ENCODE measurements at regions not wholly inside any gene's neighbourhood (a gene's known extent, or its start where the extent isn't known, plus 50 kb on each side); places are given as distances from the start of the nearest gene placed in this dataset.

DNA sequence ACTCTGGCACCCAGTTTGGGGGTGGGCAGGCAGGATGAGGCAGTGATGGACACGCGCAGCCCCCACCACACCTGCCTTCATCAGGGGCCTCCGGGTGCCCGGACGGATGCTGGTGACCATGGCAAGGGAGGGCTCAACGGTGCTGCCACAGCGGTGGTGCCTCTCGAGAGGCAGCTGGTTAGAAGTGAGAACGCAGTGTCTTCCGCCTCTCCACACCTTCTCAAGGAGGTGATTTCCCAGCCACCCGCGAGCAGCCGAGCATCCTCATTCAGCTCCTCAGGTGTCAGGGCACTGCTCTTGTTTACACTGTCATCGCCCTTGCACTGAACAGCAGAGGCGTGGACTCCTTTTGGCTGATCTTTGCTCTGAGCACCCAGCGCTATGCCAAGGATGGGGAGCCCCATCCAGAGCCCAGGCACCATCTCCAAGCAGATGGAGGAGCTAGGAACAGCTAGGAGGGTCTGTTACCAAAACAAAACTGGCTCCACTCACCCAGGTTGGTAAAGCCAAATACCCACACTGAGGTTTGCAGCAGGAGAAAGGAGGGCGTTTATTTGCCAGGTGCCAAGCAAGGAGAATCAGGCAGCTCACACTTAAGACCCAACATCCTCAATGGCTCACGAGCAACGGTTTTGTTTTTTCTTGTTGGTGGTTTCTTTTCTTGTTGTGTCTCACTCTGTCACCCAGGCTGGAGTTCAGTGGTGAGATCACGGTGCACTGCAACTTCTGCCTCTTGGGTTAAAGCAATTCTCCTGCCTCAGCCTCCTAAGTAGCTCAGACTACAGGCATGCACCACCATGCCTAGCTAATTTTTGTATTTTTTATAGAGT is 174.3 kb upstream of the TNRC6C start:
- no peak overlapping the region for H3K27ac ChIP-seq (ENCODE audit: low read length)
- H3K9ac ChIP-seq (ENCODE audit: low read length): no peak overlapping the region
- no peaks in the 10 kb centered on the region for H3K79me2 ChIP-seq (ENCODE audit: low read length)
- peak overlapping the region; percentile 67 for H3K4me2 ChIP-seq (ENCODE audit: low read length)
- H2AFZ ChIP-seq (ENCODE audit: low read depth, low read length): no peak overlapping the region
- H3K27me3 ChIP-seq (ENCODE audit: low read depth, low read length): peaks cover 33% of the 10 kb centered on the region
- peaks cover 34% of the 10 kb centered on the region for H3K4me1 ChIP-seq (ENCODE audit: low read length)
- no peaks in the 10 kb centered on the region for H4K20me1 ChIP-seq (ENCODE audit: insufficient read depth, low read length)
- H3K4me3 ChIP-seq (ENCODE audit: low read length): peak overlapping the region; percentile 26
- TF ChIP-seq EZH2phosphoT487 (IDR thresholded peaks at IDR 0.05; ENCODE audit: low read depth): no peak
- no peak for TF ChIP-seq CTCF (IDR thresholded peaks at IDR 0.05; ENCODE audit: low read depth, low read length)
- H3K9me3 ChIP-seq (ENCODE audit: insufficient read depth, low read length): no peaks in the 10 kb centered on the region
- H3K36me3 ChIP-seq (replicated peaks; ENCODE audit: low read depth, low read length): no peaks in the 10 kb centered on the region

- H3K36me3 ChIP-seq (replicated peaks; ENCODE audit: low read depth, low read length): no peaks in the 10 kb centered on the region
- H3K4me2 ChIP-seq (ENCODE audit: low read length): no peak overlapping the region
- no peaks in the 10 kb centered on the region for H3K79me2 ChIP-seq (ENCODE audit: low read length)
- H4K20me1 ChIP-seq (ENCODE audit: insufficient read depth, low read length): no peaks in the 10 kb centered on the region
- peaks cover 33% of the 10 kb centered on the region for H3K27me3 ChIP-seq (ENCODE audit: low read depth, low read length)
- peaks cover 34% of the 10 kb centered on the region for H3K4me1 ChIP-seq (ENCODE audit: low read length)
- H3K4me3 ChIP-seq (ENCODE audit: low read length): no peak overlapping the region
- H3K9me3 ChIP-seq (ENCODE audit: insufficient read depth, low read length): no peaks in the 10 kb centered on the region
- no peak overlapping the region for H2AFZ ChIP-seq (ENCODE audit: low read depth, low read length)
- no peak overlapping the region for H3K9ac ChIP-seq (ENCODE audit: low read length)
- no peak for TF ChIP-seq EZH2phosphoT487 (IDR thresholded peaks at IDR 0.05; ENCODE audit: low read depth)
- no peak for TF ChIP-seq CTCF (IDR thresholded peaks at IDR 0.05; ENCODE audit: low read depth, low read length)
- H3K27ac ChIP-seq (ENCODE audit: low read length): no peak overlapping the region
Observed at GRCh38 chr17:77785312-77785905, 173.1 kb upstream of the TNRC6C start.

- Histone ChIP-seq H4K20me1 (ENCODE audit: insufficient read depth, low read length) (no peaks in the 10 kb centered on the region), H3K4me3 (ENCODE audit: low read length) (no peak overlapping the region), H3K27me3 (ENCODE audit: low read depth, low read length) (peaks cover 35% of the 10 kb centered on the region), H3K4me2 (ENCODE audit: low read length) (no peak overlapping the region), H3K79me2 (ENCODE audit: low read length) (no peaks in the 10 kb centered on the region), H3K9me3 (ENCODE audit: insufficient read depth, low read length) (no peaks in the 10 kb centered on the region), H3K9ac (ENCODE audit: low read length) (no peak overlapping the region), H3K27ac (ENCODE audit: low read length) (no peak overlapping the region), H3K36me3 (replicated peaks; ENCODE audit: low read depth, low read length) (no peaks in the 10 kb centered on the region), H3K4me1 (ENCODE audit: low read length) (peaks cover 34% of the 10 kb centered on the region), H2AFZ (ENCODE audit: low read depth, low read length) (no peak overlapping the region)
- TF ChIP-seq CTCF (IDR thresholded peaks at IDR 0.05; ENCODE audit: low read depth, low read length) (no peak), EZH2phosphoT487 (IDR thresholded peaks at IDR 0.05; ENCODE audit: low read depth) (no peak)
Observed at GRCh38 chr17:77786090-77786489, 172.4 kb upstream of the TNRC6C start.

DNA sequence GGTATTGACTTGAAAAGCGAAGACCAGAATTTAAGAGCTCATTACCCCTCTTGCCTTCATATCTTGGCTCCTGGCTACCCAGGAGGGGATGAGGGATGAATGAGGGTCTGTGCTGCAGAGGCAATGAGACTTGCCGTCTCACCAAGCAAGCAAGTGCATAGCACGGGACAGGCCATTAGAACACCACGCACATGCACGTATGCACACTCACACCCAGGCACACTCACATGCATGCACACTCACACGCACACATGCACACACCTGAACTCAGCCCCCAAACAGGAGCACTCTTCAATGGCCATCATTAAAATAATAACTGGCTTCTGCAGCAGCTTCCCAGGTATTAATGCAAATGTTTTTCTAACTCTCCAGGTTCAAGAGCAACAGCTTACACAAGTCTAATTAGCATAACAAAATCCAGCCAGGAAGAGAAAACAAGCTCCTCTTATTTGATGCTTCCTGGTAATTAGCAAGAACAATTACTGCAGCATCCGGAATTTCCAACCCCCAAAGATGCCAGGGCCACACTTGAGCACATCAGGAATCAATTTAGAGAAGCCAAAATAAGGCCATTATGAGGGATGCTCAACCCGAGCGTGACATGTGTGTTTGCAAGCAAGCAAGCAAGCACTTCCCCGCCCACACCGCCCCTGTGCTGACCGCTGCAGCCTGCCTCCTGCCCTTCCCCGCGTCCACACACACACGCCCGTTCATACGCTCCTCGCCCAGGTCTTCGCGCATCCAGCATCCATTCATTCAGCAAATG is 171.6 kb upstream of the TNRC6C start:
- Histone ChIP-seq H3K4me2 (ENCODE audit: low read length) (no peak overlapping the region), H4K20me1 (ENCODE audit: insufficient read depth, low read length) (no peaks in the 10 kb centered on the region), H3K79me2 (ENCODE audit: low read length) (no peaks in the 10 kb centered on the region), H3K4me1 (ENCODE audit: low read length) (peaks cover 30% of the 10 kb centered on the region), H3K4me3 (ENCODE audit: low read length) (no peak overlapping the region), H2AFZ (ENCODE audit: low read depth, low read length) (no peak overlapping the region), H3K27me3 (ENCODE audit: low read depth, low read length) (peaks cover 35% of the 10 kb centered on the region), H3K36me3 (replicated peaks; ENCODE audit: low read depth, low read length) (no peaks in the 10 kb centered on the region), H3K9me3 (ENCODE audit: insufficient read depth, low read length) (no peaks in the 10 kb centered on the region), H3K27ac (ENCODE audit: low read length) (no peak overlapping the region), H3K9ac (ENCODE audit: low read length) (no peak overlapping the region)
- TF ChIP-seq EZH2phosphoT487 (IDR thresholded peaks at IDR 0.05; ENCODE audit: low read depth): no peak
- no peak for TF ChIP-seq CTCF (IDR thresholded peaks at IDR 0.05; ENCODE audit: low read depth, low read length)

All from OCI-LY3 (cell line).